ENCODE measurements at regions not wholly inside any gene's neighbourhood (a gene's known extent, or its start where the extent isn't known, plus 50 kb on each side); places are given as distances from the start of the nearest gene placed in this dataset.

GRCh38 chr11:105324156-105324555 is 184.6 kb upstream of the CARD18 start:
- DNase-seq = no peak

- DNase-seq = no peak
Measured at GRCh38 chr11:105321696-105322095, 182.1 kb upstream of the CARD18 start.

DNA sequence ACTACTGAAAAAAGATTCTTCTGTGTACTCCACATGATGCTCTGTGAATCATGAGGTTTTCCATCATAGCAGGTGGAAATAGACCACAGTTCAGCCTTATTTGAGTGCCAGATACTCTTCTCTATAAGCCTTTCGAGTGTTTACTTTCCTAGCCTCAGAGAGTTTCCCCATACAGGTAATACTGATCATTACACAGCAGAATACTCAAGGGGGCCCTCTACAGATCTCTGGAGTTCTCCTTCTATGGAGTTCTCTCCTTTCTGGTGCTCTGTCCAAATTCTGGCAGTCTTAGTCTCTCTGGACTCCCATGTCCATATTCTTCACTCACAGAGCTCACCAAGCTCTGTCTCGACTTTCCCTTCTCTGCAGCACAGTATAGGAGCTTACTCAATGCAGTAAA is 175.7 kb upstream of the CARD18 start:
- no peak for DNase-seq

DNA sequence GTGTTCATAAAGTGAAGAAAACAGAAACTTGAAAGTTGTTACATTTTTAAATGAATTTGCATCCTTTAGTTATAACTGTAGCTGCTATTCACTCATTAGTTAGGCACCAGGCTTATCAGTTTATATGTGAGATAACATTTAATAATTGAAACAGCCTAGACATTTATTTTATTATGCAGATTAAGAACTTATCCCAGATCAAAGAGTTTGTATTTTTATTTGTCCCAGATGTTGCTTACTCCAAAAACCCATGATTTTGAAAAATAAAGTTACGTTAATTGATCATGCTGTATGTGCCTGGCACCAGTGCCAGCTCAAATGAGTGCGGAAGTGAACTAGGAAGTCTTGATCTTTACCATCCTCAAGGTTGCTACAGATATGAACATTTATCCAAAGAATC is 172.7 kb upstream of the CARD18 start:
- DNase-seq = no peak

GRCh38 chr11:105298630-105299029 is 159.1 kb upstream of the CARD18 start:
- no peak for DNase-seq

DNA sequence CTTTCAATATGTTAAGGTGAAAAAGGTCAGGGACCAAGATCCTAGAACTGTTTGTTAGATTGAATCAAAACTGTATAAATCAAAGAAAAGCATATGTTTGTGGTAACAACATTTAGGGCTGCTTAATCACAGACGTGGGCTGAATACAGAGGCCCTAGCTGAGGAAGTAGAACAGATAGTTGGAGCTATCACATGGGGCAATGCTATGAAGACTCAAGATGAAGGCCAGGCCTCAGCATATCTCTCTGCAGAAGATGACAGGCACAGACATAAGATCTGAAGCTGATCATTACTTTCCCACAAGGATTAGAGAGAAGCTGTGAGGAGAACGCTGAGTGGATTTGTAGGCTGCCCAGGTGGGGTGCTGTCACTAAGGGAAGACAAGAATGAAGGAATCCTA is 158.6 kb upstream of the CARD18 start:
- no peak for DNase-seq

DNA sequence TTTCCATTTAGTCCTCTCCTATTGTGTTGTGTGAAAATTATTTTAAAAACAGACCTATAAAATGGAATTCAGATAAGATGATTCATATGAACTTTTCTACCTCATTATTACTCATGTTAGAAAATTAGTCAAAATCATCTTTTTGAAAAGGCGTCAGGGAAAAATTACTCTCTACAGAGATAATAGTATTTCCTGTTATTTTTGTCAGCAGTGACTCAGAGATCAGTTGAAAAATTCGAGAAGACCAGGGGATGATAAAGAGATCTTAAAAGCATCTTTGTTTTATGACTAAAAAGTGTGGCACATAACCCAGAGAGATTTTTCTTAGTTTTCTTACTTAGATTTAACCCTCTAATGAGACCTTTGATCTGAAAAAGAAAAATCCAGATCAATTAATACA is 157.9 kb upstream of the CARD18 start:
- DNase-seq = no peak

DNA sequence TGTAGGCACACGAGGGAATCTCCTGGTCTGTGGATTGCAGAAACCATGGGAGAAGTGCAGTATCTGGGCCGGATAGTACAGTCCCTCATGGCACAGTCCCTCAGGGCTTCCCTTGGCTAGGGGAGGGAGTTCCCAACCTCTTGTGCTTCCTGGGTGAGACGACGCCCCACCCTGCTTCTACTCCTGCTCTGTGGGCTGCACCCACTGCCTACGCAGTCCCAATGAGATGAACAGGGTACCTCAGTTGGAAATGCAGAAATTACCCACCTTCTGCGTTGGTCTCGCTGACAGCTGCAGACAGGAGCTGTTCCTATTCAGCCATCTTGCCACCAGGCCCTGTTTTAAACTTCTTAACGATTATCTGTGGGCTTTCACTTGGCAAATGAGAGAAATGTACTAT is 157.2 kb upstream of the CARD18 start:
- DNase-seq = no peak

GRCh38 chr11:105296386-105296785 is 156.8 kb upstream of the CARD18 start:
- DNase-seq = no peak

GRCh38 chr11:105282658-105283057 is 143.1 kb upstream of the CARD18 start:
- no peak for DNase-seq

GRCh38 chr11:105274631-105275030 is 135.1 kb upstream of the CARD18 start:
- no peak for DNase-seq

DNA sequence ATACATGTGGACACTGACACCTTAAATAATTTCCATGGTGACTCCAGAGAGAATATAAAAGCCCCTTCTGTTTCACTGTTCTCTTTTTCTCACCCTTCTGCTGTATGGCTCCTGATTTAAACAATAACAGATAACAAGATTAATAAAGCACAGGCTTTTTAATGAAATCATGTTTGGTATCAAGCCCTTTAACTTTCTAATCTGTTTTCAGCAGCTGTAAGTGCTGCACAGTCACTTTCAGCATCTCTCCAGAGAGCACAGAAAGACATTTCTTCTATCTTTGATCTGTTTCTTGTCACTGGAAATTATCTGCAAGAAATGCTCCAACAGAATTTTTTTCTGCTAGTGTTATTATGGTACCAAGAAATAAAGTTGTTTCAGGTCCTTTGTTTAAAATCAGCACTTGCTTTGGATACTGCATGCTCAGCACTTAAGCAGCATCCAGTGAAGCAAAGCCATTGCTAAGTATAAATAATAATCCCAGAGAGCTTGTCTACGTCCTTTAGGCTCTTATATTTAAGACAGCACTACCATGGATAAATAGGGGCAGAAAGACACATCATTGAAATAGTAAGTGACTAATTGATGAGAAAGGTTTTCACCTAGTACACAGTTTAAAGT is 134.2 kb upstream of the CARD18 start:
- no peak for DNase-seq

DNA sequence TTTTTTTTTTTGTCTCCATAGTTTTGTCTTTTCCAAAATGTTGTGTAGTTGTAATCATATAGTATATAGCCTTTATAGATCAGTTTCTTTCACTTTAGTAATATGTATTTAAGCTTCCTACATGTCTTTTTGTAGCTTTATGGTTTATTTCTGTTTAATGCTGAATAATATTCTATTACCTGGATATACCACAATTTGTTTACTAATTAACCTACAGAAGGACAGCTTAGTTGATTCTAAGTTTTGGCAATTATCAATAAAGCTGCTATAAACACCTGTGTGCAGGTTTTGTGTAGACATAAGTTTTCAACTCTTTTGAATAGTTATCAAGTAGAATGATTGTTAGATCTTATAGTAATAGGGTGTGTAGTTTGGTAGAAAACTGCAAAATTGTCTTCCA is 130.3 kb upstream of the CARD18 start:
- DNase-seq = no peak

DNA sequence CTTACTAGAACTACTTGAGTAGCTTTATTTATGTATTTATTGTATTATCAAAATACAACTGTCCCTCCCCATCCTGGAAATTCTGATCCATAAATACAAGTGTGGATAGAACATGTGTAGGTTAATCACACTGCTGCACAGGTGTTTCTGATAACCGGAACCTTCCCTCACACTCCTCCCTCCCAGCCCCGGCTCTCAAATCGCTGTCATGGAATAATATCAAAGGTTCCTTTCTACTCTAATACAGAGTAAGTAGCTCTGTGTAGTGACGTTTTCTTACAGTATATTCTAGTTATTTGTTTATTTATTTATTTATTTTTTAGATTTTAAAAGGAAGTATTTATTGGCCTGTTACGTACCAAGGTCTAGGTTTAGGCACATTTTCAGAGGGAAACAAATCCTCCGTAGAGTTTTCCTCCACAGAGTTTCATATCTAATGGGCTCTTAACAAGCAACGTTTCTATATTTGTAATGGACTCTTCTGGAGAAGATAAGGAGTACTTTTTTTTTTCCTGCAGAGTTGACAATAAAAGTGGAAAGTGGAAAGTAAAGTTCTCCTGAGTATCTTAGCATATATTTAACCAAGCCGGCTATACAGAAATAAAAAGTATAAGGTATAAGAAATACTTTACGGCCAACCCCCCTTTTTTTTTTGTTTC is 129.0 kb upstream of the CARD18 start:
- no peak for DNase-seq

- DNase-seq = no peak
Measured at GRCh38 chr11:105265845-105266244, 126.3 kb upstream of the CARD18 start.

- DNase-seq = no peak
Measured at GRCh38 chr11:105260976-105261375, 121.4 kb upstream of the CARD18 start.

DNA sequence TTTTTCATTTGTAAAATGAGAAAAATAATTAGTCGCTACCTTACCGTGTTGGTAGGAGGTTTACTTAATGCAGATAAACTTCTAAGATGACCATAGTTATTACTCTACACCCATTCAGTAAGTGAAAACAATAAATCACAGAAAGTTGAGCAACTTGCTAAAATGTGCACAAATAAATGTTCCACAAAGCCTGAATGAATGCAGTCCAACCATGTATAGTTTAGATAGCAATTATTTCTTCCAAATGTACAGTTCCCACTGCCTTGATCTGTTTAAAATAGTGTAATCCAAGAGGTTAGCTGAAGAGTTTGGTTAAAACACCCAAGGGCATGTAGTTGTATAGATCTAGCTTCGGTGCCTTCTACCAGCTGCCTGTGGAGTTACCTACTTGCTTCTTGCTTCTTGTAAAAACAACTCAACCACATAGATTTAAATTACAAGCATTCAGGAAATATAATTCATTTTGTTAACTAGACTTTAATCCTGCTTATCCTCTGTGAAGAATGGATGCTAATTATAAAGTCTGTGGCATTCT is 106.3 kb upstream of the CARD18 start:
- DNase-seq = no peak

- DNase-seq = no peak
Measured at GRCh38 chr11:105244160-105244825, 104.7 kb upstream of the CARD18 start.

- DNase-seq = no peak
Measured at GRCh38 chr11:105241136-105241535, 101.6 kb upstream of the CARD18 start.

GRCh38 chr11:105236664-105237063 is 97.1 kb upstream of the CARD18 start:
- no peak for DNase-seq

GRCh38 chr11:105233285-105233684 is 93.7 kb upstream of the CARD18 start:
- DNase-seq = no peak

DNA sequence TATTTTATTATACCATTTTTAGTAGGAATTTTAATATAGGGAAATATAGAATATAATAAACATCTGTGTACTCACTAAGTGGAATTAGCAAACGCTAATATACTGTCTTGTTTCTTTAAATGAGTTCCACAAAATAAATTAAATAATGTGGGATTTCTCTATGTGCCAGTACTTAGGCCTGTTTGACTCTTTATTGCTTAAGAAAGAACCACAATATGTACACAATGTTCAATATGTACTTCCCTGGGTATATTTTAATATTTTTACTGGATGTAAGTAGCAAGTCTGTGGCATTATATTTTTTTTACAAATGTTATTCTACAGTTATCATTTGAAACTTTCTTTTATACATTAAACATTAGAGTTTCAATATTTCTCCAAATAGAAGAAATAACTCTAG is 92.5 kb upstream of the CARD18 start:
- no peak for DNase-seq

DNA sequence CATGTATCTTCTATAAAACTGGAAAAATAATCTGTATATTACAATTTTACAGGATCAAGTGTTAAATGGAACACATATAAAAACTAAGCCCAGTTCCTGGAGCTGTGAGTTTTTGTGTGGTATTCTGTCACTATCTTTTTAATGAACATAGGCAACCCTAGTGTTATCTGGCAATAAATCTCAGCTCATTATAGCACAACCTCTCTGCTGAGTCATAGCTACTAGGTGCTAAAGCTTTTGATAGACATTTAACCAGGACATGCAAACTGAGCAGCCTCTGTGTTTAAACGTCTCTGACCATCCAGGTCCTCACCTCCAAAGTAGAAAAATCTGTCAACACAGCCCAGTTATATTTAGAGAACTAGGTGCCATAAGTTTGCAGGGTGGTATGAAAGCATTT is 91.0 kb upstream of the CARD18 start:
- peak; percentile 41 for DNase-seq

GRCh38 chr11:105229761-105230160 is 90.2 kb upstream of the CARD18 start:
- no peak for DNase-seq
